Right cardiac atrium (tissue), 5 donors: ENCODE measurements at regions not wholly inside any gene's neighbourhood (a gene's known extent, or its start where the extent isn't known, plus 50 kb on each side); places are given as distances from the start of the nearest gene placed in this dataset.
"Not testable (repeated sequence)": the region's sequence is repeated elsewhere in the genome, so short reads cannot be mapped to it uniquely, and the experiment has no call there.

ENCODE experiments used
- ATAC-seq, 2 donors: fragments of 200-7000 bp; cut with Tn5 transposase; one replicate each; pipeline versions ENCODE4 v1.8.0 to v1.9.1; 2020; ENCODE audit warnings: moderate library complexity in 2 of 2, mild to moderate bottlenecking in 1 of 2
- DNase-seq, 3 donors: peaks; one replicate each; pipeline ENCODE4 v3.0.0-alpha.2; 2020
- H3K27ac ChIP-seq: one replicate; pipeline ENCODE4 v1.5.1; 2013; ENCODE audit warnings: mild to moderate bottlenecking, low read length, control low read depth, moderate library complexity
- H3K27me3 ChIP-seq: one replicate; pipeline ENCODE4 v1.6.1; 2013; ENCODE audit not compliant: control insufficient read depth, insufficient read depth
- H3K4me1 ChIP-seq: one replicate; pipeline ENCODE4 v1.6.1; 2013; ENCODE audit warnings: low read length; ENCODE audit not compliant: control insufficient read depth, insufficient read depth
- H3K4me3 ChIP-seq: one replicate; pipeline ENCODE4 v1.5.1; 2013; ENCODE audit warnings: low read length, control low read depth
- H3K9me3 ChIP-seq: one replicate; pipeline ENCODE4 v1.6.1; 2013; ENCODE audit warnings: low read length; ENCODE audit not compliant: control insufficient read depth
- WGBS: extraction: QIAGEN DNeasy Blood & Tissue Kit; methylation state at CpG from one replicate; pipeline ENCODE4 v1.1.7; 2013; 5-methylcytosine and 5-hydroxymethylcytosine counted together
- intact Hi-C, 4 donors: fragments of 100-400 bp; cut with DNase I; formaldehyde crosslinking; loops; one replicate each; pipeline versions ENCODE4 v1.11.0 to v1.14.0; 2022 to 2023
- donor health status: healthy with polysubstance abuse.
- donor health status: DM: no; HTN: yes; CAD: no.
- donor health status: DM: no; HTN: no; CAD: no.
- donor health status: DM: no; HTN: yes; CAD: no; lungs with severe emphysema.
- donor health status: DM: yes; HTN: yes; CAD: no.

GRCh38 chr1:166579557-166580501 lies 259.4 kb upstream of the POGK start:
- intact Hi-C loops: no loop called here
- Histone ChIP-seq H3K9me3 (no peaks in the 10 kb centered on the region), H3K27me3 (no peaks in the 10 kb centered on the region), H3K4me3 (no peak overlapping the region), H3K27ac (no peak overlapping the region), H3K4me1 (peaks cover 2% of the 10 kb centered on the region)
- 78% methylated on average over 7 of the region's 7 CpGs for WGBS
- DNase-seq (no peak), ATAC-seq (no peak)

GRCh38 chr1:166588741-166589140 lies 250.5 kb upstream of the POGK start:
- H3K9me3 ChIP-seq: no peaks in the 10 kb centered on the region
- ATAC-seq (no peak), DNase-seq (no peak)
- 82% methylated on average over 6 of the region's 6 CpGs for WGBS
- H3K27me3 ChIP-seq: no peaks in the 10 kb centered on the region
- no peak overlapping the region for H3K4me3 ChIP-seq
- H3K4me1 ChIP-seq: peaks cover 2% of the 10 kb centered on the region
- H3K27ac ChIP-seq: no peak overlapping the region
- intact Hi-C loops: no loop called here

- intact Hi-C loops: no loop called here
- Histone ChIP-seq H3K27me3 (no peaks in the 10 kb centered on the region), H3K4me1 (no peaks in the 10 kb centered on the region), H3K27ac (no peak overlapping the region), H3K9me3 (no peaks in the 10 kb centered on the region), H3K4me3 (no peak overlapping the region)
- WGBS: 91% methylated on average over 2 of the region's 2 CpGs
- ATAC-seq: no peak
- DNase-seq: no peak
Measured at GRCh38 chr1:166590161-166590560, 249.1 kb upstream of the POGK start.

- H3K4me1 ChIP-seq: no peaks in the 10 kb centered on the region
- no peak overlapping the region for H3K4me3 ChIP-seq
- DNase-seq (no peak), ATAC-seq (no peak)
- no peaks in the 10 kb centered on the region for H3K27me3 ChIP-seq
- WGBS: 88% methylated on average over 3 of the region's 3 CpGs
- H3K27ac ChIP-seq: no peak overlapping the region
- no peaks in the 10 kb centered on the region for H3K9me3 ChIP-seq
- intact Hi-C loops: no loop called here
Measured at GRCh38 chr1:166594646-166595045, 244.6 kb upstream of the POGK start.

- no peak for ATAC-seq
- Histone ChIP-seq H3K4me1 (no peaks in the 10 kb centered on the region), H3K4me3 (no peak overlapping the region), H3K27ac (no peak overlapping the region), H3K9me3 (no peaks in the 10 kb centered on the region), H3K27me3 (no peaks in the 10 kb centered on the region)
- DNase-seq: no peak
- intact Hi-C loops: no loop called here
Measured at GRCh38 chr1:166597516-166597915, 241.8 kb upstream of the POGK start.

GRCh38 chr1:166600574-166600973 lies 238.7 kb upstream of the POGK start:
- DNase-seq: no peak
- H3K9me3 ChIP-seq: no peaks in the 10 kb centered on the region
- intact Hi-C loops: no loop called here
- WGBS: 58% methylated on average over 1 of the region's 1 CpG
- H3K27ac ChIP-seq: no peak overlapping the region
- no peak for ATAC-seq
- no peaks in the 10 kb centered on the region for H3K27me3 ChIP-seq
- H3K4me3 ChIP-seq: no peak overlapping the region
- H3K4me1 ChIP-seq: no peaks in the 10 kb centered on the region

GRCh38 chr1:166601650-166602278 lies 237.5 kb upstream of the POGK start:
- no peaks in the 10 kb centered on the region for H3K27me3 ChIP-seq
- intact Hi-C loops: no loop called here
- ATAC-seq (no peak), DNase-seq (no peak)
- no peak overlapping the region for H3K4me3 ChIP-seq
- no peaks in the 10 kb centered on the region for H3K4me1 ChIP-seq
- no peaks in the 10 kb centered on the region for H3K9me3 ChIP-seq
- H3K27ac ChIP-seq: no peak overlapping the region
- 58% methylated on average over 5 of the region's 5 CpGs for WGBS

GRCh38 chr1:166602801-166603200 lies 236.5 kb upstream of the POGK start:
- DNase-seq, H3K4me3 ChIP-seq, H3K4me1 ChIP-seq, H3K27me3 ChIP-seq, ATAC-seq, H3K27ac ChIP-seq, intact Hi-C loops, H3K9me3 ChIP-seq: not testable (repeated sequence)
- WGBS: 89% methylated on average over 3 of the region's 3 CpGs

GRCh38 chr1:166603296-166603695 lies 236.0 kb upstream of the POGK start:
- no peaks in the 10 kb centered on the region for H3K9me3 ChIP-seq
- WGBS: 77% methylated on average over 5 of the region's 5 CpGs
- H3K4me1 ChIP-seq: no peaks in the 10 kb centered on the region
- H3K27me3 ChIP-seq: no peaks in the 10 kb centered on the region
- ATAC-seq: no peak
- no peak overlapping the region for H3K4me3 ChIP-seq
- DNase-seq: no peak
- intact Hi-C loops: no loop called here
- H3K27ac ChIP-seq: no peak overlapping the region

GRCh38 chr1:166605137-166605536 lies 234.1 kb upstream of the POGK start:
- no peak for ATAC-seq
- no peak overlapping the region for H3K27ac ChIP-seq
- no peak overlapping the region for H3K4me3 ChIP-seq
- intact Hi-C loops: no loop called here
- no peak for DNase-seq
- H3K4me1 ChIP-seq: peaks cover 2% of the 10 kb centered on the region
- H3K27me3 ChIP-seq: no peaks in the 10 kb centered on the region
- H3K9me3 ChIP-seq: no peaks in the 10 kb centered on the region
- 43% methylated on average over 7 of the region's 7 CpGs for WGBS

- H3K27ac ChIP-seq: no peak overlapping the region
- H3K9me3 ChIP-seq: no peaks in the 10 kb centered on the region
- H3K27me3 ChIP-seq: no peaks in the 10 kb centered on the region
- H3K4me1 ChIP-seq: peaks cover 2% of the 10 kb centered on the region
- no peak for ATAC-seq
- H3K4me3 ChIP-seq: no peak overlapping the region
- DNase-seq: no peak
- WGBS: 48% methylated on average over 1 of the region's 1 CpG
- intact Hi-C loops: no loop called here
Measured at GRCh38 chr1:166612886-166613285, 226.4 kb upstream of the POGK start.
